ENCODE measurements at regions not wholly inside any gene's neighbourhood (a gene's known extent, or its start where the extent isn't known, plus 50 kb on each side); places are given as distances from the start of the nearest gene placed in this dataset.

GRCh38 chrX:69309074-69309792 lies 144.0 kb upstream of the PJA1 start:
- no peak overlapping the region for H3K4me3 ChIP-seq (ENCODE audit: control insufficient read depth, low read depth, low read length)
- TF ChIP-seq CTCF (IDR thresholded peaks at IDR 0.05; ENCODE audit: control insufficient read depth, insufficient read depth, low read depth, low read length, missing control alignments), result no peak
- no peak for DNase-seq (ENCODE audit: low read depth)

DNA sequence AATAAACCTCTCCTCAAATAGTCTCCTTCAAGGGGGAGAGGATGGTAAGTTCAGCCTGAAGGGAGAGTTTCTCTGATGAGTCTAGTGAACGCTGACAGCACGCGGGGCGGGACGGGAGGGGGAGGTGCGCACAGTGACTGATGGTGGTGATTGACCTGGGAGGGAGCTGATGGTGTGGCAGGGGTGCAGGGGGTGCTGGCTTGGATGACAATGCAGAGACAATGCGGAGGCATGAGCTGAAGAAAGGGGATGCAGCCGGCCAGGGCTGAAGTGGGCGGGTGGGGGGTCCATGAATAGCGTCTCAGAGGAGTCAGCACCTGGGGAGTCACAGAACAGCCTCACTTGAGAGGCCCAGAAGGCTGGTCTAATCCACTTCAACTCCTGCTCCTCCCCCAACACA lies 142.5 kb upstream of the PJA1 start:
- no peak for DNase-seq (ENCODE audit: low read depth)
- TF ChIP-seq CTCF (IDR thresholded peaks at IDR 0.05; ENCODE audit: control insufficient read depth, insufficient read depth, low read depth, low read length, missing control alignments), result no peak
- H3K4me3 ChIP-seq (ENCODE audit: control insufficient read depth, low read depth, low read length), result no peak overlapping the region

GRCh38 chrX:69307029-69307428 lies 141.8 kb upstream of the PJA1 start:
- DNase-seq (ENCODE audit: low read depth), result no peak
- H3K4me3 ChIP-seq (ENCODE audit: control insufficient read depth, low read depth, low read length), result no peak overlapping the region
- TF ChIP-seq CTCF (IDR thresholded peaks at IDR 0.05; ENCODE audit: control insufficient read depth, insufficient read depth, low read depth, low read length, missing control alignments), result no peak

DNA sequence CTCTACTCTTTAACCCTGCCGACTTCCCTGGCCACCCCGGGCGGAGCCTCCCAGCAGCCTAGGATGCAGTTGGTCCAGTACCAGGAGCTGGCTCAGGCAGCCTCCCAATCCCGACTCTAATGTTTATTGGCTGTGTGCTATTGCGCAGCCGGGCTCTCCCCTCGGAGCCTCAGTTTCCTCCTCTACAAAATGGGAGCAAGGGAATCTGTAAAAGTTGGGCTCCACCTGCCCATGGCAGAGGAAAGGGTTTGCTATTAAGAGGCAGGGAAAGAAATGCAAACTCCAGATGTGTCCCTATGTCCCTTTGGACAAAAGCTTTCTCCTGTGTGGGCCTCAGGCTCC lies 140.8 kb upstream of the PJA1 start:
- TF ChIP-seq CTCF (IDR thresholded peaks at IDR 0.05; ENCODE audit: control insufficient read depth, insufficient read depth, low read depth, low read length, missing control alignments), result no peak
- H3K4me3 ChIP-seq (ENCODE audit: control insufficient read depth, low read depth, low read length), result no peak overlapping the region
- no peak for DNase-seq (ENCODE audit: low read depth)

GRCh38 chrX:69305333-69306062 lies 140.2 kb upstream of the PJA1 start:
- DNase-seq (ENCODE audit: low read depth), result no peak
- TF ChIP-seq CTCF (IDR thresholded peaks at IDR 0.05; ENCODE audit: control insufficient read depth, insufficient read depth, low read depth, low read length, missing control alignments), result no peak
- no peak overlapping the region for H3K4me3 ChIP-seq (ENCODE audit: control insufficient read depth, low read depth, low read length)

DNA sequence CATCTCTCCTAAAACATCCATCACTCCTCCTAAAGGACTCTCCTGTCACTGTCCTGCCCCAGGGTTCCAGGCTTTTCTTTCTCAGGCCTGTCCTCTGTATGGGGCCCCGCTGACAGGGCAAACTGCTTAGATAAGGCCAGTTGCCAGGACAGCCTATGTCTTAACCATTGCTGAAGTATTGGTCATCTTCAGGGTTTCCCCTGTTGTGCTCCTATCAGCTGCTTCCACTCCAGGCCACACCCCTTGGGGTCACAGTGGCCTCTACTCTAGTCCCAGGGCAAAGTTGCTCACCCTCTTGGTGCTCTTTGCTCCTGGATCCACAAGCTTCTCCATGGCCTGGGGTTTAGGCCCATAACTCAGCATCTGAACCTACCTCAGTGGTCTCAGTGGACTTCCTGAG lies 138.0 kb upstream of the PJA1 start:
- no peak for DNase-seq (ENCODE audit: low read depth)
- H3K4me3 ChIP-seq (ENCODE audit: control insufficient read depth, low read depth, low read length), result no peak overlapping the region
- TF ChIP-seq CTCF (IDR thresholded peaks at IDR 0.05; ENCODE audit: control insufficient read depth, insufficient read depth, low read depth, low read length, missing control alignments), result no peak
